EH (cell line): ENCODE measurements at regions not wholly inside any gene's neighbourhood (a gene's known extent, or its start where the extent isn't known, plus 50 kb on each side); places are given as distances from the start of the nearest gene placed in this dataset.
A peak's percentile ranks its signal among the peaks of the same experiment; 100 is the strongest.
"Not testable (repeated sequence)": the region's sequence is repeated elsewhere in the genome, so short reads cannot be mapped to it uniquely, and the experiment has no call there.

Experiments
- DNase-seq: peaks from one replicate; pipeline ENCODE4 v3.0.0-alpha.2; 2015; ENCODE audit warnings: low read depth

DNA sequence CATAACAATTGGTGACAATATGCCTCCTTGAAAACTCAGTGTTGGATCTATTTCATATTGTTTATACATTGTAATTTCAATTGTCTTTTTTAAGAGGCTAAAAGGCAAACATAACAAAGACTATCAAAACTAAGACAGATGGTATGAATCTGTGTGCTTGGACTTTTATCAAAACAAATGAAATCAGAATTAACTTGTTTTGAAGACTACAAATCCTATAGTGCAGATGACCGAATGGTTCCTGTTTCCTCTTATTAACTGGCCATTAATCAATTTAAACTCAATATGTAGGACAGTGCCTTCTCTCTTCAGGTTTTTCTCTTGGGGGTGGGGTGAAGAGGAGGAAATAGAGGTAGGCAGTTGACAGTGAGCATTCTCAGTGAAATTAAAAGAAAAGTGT lies 366.9 kb upstream of the GRAMD2B start:
- no peak for DNase-seq

GRCh38 chr5:126056851-126057622 lies 366.2 kb upstream of the GRAMD2B start:
- DNase-seq, result no peak

DNA sequence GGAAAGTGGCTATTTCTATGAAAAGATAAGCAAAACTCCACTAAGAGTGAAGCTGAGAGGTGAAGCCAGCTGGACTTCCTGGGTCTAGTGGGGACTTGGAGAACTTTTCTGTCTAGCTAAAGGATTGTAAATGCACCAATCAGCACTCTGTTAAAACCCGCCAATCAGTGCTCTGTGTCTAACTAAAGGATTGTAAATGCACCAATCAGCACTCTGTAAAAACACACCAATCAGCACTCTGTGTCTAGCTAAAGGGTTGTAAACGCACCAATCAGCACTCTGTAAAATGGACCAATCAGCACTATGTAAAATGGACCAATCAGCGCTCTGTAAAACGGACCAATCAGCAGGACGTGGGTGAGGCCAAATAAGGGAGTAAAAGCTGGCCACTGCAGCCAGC lies 364.8 kb upstream of the GRAMD2B start:
- not testable (repeated sequence) for DNase-seq

- DNase-seq, result no peak
Measured at GRCh38 chr5:126062398-126063221, 360.6 kb upstream of the GRAMD2B start.

DNA sequence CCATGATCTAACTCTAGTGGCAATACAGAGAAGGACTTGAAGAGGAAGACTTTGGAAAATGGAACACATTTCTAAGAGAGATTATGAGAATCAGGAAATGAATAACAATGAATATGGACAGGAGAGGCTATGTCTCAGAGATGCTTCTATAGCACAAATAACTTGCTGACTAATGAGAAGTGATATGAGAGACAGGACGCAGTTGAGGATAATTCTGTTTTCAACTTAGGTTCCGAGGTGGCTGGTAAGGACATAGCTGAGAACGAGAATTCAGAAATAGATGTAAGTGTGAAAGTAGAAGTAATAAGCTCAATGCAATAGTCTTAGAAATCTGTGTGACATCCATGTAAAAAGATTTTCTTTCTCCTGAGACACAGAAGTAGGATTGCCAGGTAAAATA lies 358.1 kb upstream of the GRAMD2B start:
- no peak for DNase-seq

GRCh38 chr5:126066836-126067235 lies 356.4 kb upstream of the GRAMD2B start:
- no peak for DNase-seq

GRCh38 chr5:126067404-126067803 lies 355.8 kb upstream of the GRAMD2B start:
- no peak for DNase-seq

- DNase-seq, result no peak
Measured at GRCh38 chr5:126069329-126069728, 353.9 kb upstream of the GRAMD2B start.

DNA sequence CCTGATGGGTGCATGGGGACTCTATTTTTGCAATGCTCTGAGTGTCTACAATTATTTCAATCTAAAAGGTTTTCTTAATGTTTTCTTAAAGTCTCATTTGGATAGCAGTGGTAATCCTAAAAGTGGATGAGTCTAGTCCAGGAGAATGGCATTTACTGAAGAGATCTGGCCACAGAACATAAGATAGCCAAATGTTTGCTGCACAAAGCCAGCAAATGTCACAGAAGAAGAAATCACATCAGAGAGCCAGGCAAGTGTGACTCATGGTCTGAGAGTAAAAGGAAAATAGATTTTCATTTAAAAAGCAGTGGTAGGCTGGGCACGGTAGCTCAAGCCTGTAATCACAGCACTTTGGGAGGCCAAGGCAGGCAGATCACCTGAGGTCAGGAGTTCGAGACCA lies 352.7 kb upstream of the GRAMD2B start:
- no peak for DNase-seq

- no peak for DNase-seq
Measured at GRCh38 chr5:126074538-126074937, 348.7 kb upstream of the GRAMD2B start.

DNA sequence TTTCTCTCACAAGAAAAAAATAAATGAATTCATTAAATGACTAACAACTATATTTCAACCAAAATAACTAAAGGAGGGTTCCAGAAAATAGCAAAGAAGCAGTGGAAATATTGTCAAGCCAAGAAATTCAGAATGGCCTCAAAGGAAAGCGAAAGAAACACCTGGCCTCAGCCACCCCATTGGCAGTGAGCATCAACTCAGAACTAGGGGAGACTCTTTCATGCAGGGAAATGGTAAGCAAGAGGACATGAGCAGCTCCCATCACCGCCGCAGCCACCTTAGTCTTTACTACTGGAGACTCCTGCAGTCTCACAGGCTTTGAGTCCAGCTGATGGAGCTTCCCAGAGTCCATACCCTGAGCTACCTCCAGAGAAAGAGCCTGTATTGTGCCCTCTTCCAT lies 343.9 kb upstream of the GRAMD2B start:
- DNase-seq, result no peak

DNA sequence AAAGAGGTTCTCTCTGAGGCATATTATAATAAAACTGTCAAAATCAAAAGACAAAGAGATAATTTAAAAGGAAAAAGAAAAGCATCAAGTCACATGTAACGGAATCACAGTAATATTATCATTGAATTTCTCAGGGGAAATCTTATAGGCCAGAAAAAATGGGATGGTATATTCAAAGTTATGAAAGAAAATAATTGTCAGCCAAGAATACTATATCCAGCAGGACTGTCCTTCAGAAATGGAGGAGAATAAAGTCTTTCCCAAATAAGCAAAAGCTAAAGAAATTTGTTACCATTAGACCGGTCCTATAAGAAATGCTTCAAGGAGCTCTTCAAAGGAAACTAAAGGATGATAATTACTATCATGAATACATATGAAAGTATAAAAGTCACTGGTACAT lies 342.0 kb upstream of the GRAMD2B start:
- no peak for DNase-seq

GRCh38 chr5:126093041-126093440 lies 330.2 kb upstream of the GRAMD2B start:
- DNase-seq, result no peak

DNA sequence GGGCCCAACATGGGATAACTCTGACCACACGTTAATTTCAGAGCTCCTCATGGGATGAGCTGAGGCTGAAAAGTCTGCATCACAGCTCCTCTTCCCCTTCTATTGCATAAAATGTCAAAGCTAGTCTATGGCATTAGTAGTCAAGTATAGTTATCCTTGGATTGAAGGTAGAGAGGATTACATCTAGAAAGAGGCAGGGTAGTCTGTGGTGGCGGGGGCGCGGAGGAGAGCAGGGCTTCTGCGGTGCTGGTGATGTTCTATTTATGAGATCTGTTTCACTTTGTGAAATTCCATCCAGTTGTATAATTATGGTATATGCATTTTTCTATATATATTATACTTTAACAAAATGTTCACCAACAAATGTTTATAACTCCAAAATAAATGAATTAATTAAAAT lies 329.5 kb upstream of the GRAMD2B start:
- no peak for DNase-seq

DNA sequence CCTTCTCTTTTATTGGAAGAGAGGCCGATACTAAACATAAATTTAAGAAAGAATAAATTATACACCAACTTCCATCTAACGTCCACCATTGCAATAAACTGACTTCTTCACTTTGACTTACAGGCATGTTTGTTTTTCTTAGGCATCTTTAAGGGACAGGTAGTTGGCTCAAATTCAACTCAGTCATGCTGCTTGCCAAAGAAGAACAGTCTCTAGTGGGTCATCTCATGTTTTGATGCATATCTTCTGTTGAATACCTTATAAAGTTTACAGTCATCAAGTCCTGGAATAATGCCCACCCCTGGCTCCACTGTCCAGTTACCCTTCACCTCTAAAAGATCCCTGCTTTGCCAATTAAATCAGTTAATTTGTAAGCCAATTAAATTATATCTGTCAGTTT lies 328.2 kb upstream of the GRAMD2B start:
- DNase-seq, result no peak

GRCh38 chr5:126096442-126097006 lies 326.7 kb upstream of the GRAMD2B start:
- DNase-seq, result no peak

DNA sequence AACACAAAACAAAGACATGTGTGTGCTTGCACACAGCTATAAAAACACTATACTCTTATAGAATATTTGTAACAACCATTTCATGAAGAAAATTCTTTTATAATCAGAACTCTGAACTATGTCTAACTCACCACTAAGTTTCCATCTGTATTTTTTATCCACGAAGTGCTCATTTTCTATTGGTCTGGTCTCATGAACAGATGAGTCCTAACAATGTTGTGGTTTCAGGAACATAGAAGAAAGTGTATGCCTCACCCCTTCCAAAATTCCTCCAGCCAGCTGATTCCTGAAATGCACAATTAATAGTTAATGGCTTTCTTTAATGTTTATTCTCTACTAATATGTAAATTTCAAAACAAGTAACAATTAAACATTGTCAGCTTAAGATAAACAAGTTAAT lies 325.3 kb upstream of the GRAMD2B start:
- DNase-seq, result no peak

DNA sequence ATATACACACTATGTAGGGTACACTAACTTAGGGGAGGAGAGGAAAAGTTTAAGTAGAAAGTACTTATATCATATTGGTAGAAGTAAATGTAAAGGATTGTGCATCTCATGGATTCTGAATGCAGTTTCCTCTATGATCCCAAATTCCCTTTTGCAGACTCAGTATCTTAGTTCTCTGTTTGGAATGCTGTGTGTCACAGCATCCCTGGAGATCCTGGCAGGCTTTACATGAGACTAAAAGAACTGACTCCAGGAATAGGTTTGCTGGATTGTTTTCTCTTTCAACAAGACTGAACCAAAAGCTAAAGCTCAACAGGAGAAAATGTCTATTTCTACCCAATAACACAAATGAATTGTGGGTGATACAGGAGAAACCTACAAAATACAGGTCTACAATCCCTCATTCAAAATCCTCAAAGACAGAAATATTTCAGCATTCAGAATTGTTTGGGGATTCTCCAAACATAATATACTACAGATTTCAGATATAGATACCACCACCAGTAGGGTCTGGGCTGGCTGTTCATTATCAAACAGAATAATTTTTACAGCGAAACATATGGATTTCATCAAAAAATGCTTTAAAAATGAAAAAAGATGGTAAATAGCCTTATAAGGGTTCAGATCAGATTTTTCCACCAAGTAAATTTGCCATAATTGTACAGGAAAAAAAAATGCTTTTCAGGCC lies 324.7 kb upstream of the GRAMD2B start:
- DNase-seq, result peak; percentile 26

DNA sequence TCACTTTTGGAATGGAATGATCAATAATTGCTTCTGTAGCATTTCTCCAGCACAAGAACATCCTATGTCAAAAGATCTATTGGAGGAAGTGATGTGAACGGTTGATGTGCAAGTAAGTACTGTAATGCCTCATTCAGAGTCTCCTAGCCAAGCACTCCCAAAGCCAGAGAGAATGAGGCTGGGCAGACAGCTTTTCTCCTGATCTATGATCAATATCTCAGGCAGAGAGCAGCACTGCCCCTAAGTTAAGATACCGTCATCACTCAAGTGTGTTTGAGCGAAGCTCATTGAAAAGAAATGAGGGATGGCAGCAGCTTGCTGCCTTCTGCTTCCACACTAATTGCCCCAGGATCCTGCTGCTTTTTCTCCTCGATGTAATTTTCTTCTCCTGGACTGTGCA lies 324.1 kb upstream of the GRAMD2B start:
- no peak for DNase-seq

GRCh38 chr5:126100767-126101166 lies 322.4 kb upstream of the GRAMD2B start:
- DNase-seq, result no peak

DNA sequence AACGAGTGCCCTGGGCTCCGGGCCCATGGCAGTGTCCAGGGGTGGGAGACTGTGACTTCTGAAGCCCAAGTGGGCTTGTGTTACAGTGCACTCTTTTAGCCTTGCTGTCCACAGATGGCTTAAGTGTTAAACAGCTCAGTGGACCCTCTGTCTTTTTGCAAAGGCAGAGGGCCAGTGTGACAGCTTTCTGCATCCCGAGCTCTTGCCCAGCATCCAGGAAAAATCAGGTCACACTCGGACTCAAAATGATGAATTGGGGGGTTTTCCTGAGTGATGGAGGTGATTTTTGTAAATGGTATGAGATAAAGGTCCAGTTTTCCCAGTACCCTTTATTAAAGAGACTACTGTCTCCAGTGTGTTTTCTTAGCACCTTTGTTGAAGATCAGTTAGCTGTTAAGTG lies 321.3 kb upstream of the GRAMD2B start:
- DNase-seq, result no peak

- DNase-seq, result no peak
Measured at GRCh38 chr5:126103050-126103449, 320.2 kb upstream of the GRAMD2B start.

GRCh38 chr5:126103868-126104267 lies 319.3 kb upstream of the GRAMD2B start:
- DNase-seq, result no peak
